ENCODE measurements at regions not wholly inside any gene's neighbourhood (a gene's known extent, or its start where the extent isn't known, plus 50 kb on each side); places are given as distances from the start of the nearest gene placed in this dataset.

- TF ChIP-seq, protein P1, sequence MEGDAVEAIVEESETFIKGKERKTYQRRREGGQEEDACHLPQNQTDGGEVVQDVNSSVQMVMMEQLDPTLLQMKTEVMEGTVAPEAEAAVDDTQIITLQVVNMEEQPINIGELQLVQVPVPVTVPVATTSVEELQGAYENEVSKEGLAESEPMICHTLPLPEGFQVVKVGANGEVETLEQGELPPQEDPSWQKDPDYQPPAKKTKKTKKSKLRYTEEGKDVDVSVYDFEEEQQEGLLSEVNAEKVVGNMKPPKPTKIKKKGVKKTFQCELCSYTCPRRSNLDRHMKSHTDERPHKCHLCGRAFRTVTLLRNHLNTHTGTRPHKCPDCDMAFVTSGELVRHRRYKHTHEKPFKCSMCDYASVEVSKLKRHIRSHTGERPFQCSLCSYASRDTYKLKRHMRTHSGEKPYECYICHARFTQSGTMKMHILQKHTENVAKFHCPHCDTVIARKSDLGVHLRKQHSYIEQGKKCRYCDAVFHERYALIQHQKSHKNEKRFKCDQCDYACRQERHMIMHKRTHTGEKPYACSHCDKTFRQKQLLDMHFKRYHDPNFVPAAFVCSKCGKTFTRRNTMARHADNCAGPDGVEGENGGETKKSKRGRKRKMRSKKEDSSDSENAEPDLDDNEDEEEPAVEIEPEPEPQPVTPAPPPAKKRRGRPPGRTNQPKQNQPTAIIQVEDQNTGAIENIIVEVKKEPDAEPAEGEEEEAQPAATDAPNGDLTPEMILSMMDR (optimal IDR thresholded peaks at IDR 0.05 in 1 of 3, IDR thresholded peaks at IDR 0.05 in 1 of 3, conservative IDR thresholded peaks at IDR 0.05 in 1 of 3; ENCODE audit: extremely low read depth in 1 of 3, insufficient read depth in 2 of 3, low read length in 3 of 3), result no peak
- TF ChIP-seq EZH2 (IDR thresholded peaks at IDR 0.05; ENCODE audit: low read length), result no peak
Measured at GRCh38 chr2:236394571-236394970, 130.4 kb upstream of the ASB18 start.

Data from keratinocyte (primary cell).